ENCODE measurements at regions not wholly inside any gene's neighbourhood (a gene's known extent, or its start where the extent isn't known, plus 50 kb on each side); places are given as distances from the start of the nearest gene placed in this dataset.

GRCh38 chr4:108360754-108361445 lies 192.2 kb upstream of the LEF1 start:
- POLR2A ChIA-PET: no interaction called here
- Histone ChIP-seq H3K4me1 (ENCODE audit: insufficient read depth, low read length) (no peaks in the 10 kb centered on the region), H3K4me2 (ENCODE audit: low read depth, low read length) (no peak overlapping the region), H3K27me3 (ENCODE audit: control insufficient read depth in 1 of 2, insufficient read depth in 2 of 2, low read length in 2 of 2) (no peaks in the 10 kb centered on the region; a peak in 1 of 5 replicates), H4K20me1 (ENCODE audit: insufficient read depth, low read length) (no peaks in the 10 kb centered on the region), H2AFZ (ENCODE audit: low read length) (no peak overlapping the region), H3K9me3 (ENCODE audit: low read length) (no peaks in the 10 kb centered on the region), H3K27ac (ENCODE audit: extremely low read length, insufficient read depth, low read length) (no peak overlapping the region), H3K4me3 (replicated peaks in 1 of 3; ENCODE audit: insufficient read depth in 1 of 3, low read depth in 2 of 3, low read length in 3 of 3) (no peak overlapping the region), H3K79me2 (ENCODE audit: insufficient read depth, low read length) (no peaks in the 10 kb centered on the region), H3K9ac (ENCODE audit: insufficient read depth, low read depth, low read length) (no peak overlapping the region), H3K36me3 (replicated peaks in 1 of 2; ENCODE audit: control insufficient read depth in 1 of 2, insufficient read depth in 2 of 2, low read length in 2 of 2) (no peaks in the 10 kb centered on the region)
- in situ Hi-C loops (cut with HindIII; ENCODE audit: extremely low pct_ligation_motif_present, low pct_unique_long_range_greater_than_20kb) (no loop called here), intact Hi-C loops (cut with micrococcal nuclease; ENCODE audit: unreplicated experiment) (no loop called here)
- FAIRE-seq: no peak
- DNase-seq (ENCODE audit: low spot score): no peak
- ATAC-seq: no peak; the same call in 2 of the 3 replicates
- BruUV-seq (replicated peaks): no TSS peak
- CTCF ChIA-PET (ENCODE audit: low intra/inter-chr PET ratio, low total read pairs): no interaction called here
- 24% methylated on average over 12 of the region's 12 CpGs for WGBS (ENCODE audit: low lambda C conversion rate)
- TF ChIP-seq CREM (IDR thresholded peaks at IDR 0.05): no peak
- no peak for TF ChIP-seq CREM (CRISPR knock-in tag; IDR thresholded peaks at IDR 0.05)
- TF ChIP-seq ZNF414 (CRISPR knock-in tag; IDR thresholded peaks at IDR 0.05): no peak
- TF ChIP-seq CEBPZ (IDR thresholded peaks at IDR 0.05; ENCODE audit: low read length): no peak
- no peak for TF ChIP-seq ZNF770 (CRISPR knock-in tag; IDR thresholded peaks at IDR 0.05)
- TF ChIP-seq KLF13 (CRISPR knock-in tag; IDR thresholded peaks at IDR 0.05): no peak
- no peak for TF ChIP-seq TFE3 (CRISPR knock-in tag; IDR thresholded peaks at IDR 0.05)
- TF ChIP-seq ZNF615 (CRISPR knock-in tag; IDR thresholded peaks at IDR 0.05; ENCODE audit: borderline replicate concordance): no peak
- no peak for TF ChIP-seq HNF4A (CRISPR knock-in tag; IDR thresholded peaks at IDR 0.05)
- no peak for TF ChIP-seq ZNF362 (CRISPR knock-in tag; IDR thresholded peaks at IDR 0.05; ENCODE audit: borderline replicate concordance)
- TF ChIP-seq THAP9 (CRISPR knock-in tag; IDR thresholded peaks at IDR 0.05; ENCODE audit: borderline replicate concordance): no peak
- no peak for TF ChIP-seq HNRNPLL (IDR thresholded peaks at IDR 0.05; ENCODE audit: low read depth, low read length, poor library complexity, severe bottlenecking)
